ENCODE measurements at regions not wholly inside any gene's neighbourhood (a gene's known extent, or its start where the extent isn't known, plus 50 kb on each side); places are given as distances from the start of the nearest gene placed in this dataset.

DNA sequence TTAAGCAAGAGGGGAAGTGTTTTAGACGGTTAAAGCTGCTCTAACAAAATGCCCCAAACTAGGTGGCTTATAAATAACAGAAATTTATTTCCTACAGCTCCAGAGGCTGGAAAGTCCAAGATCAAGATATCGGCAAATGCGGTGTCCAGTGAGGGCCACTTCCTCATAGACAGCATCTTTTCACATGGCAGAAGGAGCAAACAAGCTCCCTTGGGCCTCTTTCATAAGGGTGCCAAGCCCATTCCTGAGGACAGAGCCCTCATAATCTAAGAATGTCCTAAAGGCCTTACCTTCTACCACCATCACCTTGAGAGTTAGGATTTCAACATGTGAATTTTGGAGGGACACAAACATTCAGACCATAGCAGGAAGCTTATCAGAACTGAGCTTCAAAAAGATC is 57.3 kb upstream of the PPP1CB start:
- no peak overlapping the region for H3K4me3 ChIP-seq
- no peak for TF ChIP-seq POLR2A (IDR thresholded peaks at IDR 0.05)
- TF ChIP-seq EP300 (IDR thresholded peaks at IDR 0.05): no peak
- no peak for TF ChIP-seq POLR2AphosphoS5 (IDR thresholded peaks at IDR 0.05)
- no peaks in the 10 kb centered on the region for H3K27me3 ChIP-seq
- peaks cover 0 to 24% (median 21%) of the 10 kb centered on the region in 4 donors for H3K4me1 ChIP-seq
- WGBS, 2 donors: 94 to 95% methylated on average over 3 of the region's 3 CpGs
- peak overlapping the region in 3 of 4 donors; percentile 50 to 58 (median 54) for H3K27ac ChIP-seq
- intact Hi-C loops (cut with DNase I): no loop called here
- DNase-seq: no peak
- H3K9me3 ChIP-seq: no peaks in the 10 kb centered on the region
- no peaks in the 10 kb centered on the region for H3K36me3 ChIP-seq

DNA sequence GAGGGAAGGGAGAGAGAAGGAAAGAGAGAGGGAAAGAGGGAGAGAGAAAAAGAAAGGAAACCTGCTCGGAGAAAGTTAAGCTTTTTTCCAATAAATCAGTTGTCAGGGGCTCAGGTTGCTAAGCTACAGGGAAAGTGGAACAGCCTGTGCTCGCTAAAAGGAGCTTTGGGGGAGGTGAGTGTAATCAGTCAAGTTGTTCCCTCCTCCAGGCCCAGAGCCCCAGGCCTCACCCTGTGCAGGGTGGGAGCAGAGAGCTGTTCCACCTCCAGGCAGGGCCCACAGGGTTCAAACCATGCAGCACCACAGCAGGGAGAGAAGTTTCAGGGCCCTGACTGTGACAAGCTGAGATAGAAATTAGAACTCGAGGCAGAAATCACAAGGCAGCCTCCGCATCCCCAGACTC is 56.4 kb upstream of the PPP1CB start:
- H3K27ac ChIP-seq: peak overlapping the region in 3 of 4 donors; percentile 50 to 58 (median 54)
- no peaks in the 10 kb centered on the region for H3K9me3 ChIP-seq
- no peak overlapping the region for H3K4me3 ChIP-seq
- intact Hi-C loops (cut with DNase I): no loop called here
- DNase-seq: no peak
- TF ChIP-seq POLR2AphosphoS5 (IDR thresholded peaks at IDR 0.05): peak in 2 of 4 donors; percentile 18 to 41
- TF ChIP-seq POLR2A (IDR thresholded peaks at IDR 0.05): no peak
- TF ChIP-seq EP300 (IDR thresholded peaks at IDR 0.05): peak in 2 of 4 donors; percentile 32 to 39
- WGBS, 2 donors: 79 to 81% methylated on average over 4 of the region's 4 CpGs
- no peaks in the 10 kb centered on the region for H3K27me3 ChIP-seq
- H3K4me1 ChIP-seq: peaks cover 0 to 24% (median 21%) of the 10 kb centered on the region in 4 donors
- no peaks in the 10 kb centered on the region for H3K36me3 ChIP-seq

DNA sequence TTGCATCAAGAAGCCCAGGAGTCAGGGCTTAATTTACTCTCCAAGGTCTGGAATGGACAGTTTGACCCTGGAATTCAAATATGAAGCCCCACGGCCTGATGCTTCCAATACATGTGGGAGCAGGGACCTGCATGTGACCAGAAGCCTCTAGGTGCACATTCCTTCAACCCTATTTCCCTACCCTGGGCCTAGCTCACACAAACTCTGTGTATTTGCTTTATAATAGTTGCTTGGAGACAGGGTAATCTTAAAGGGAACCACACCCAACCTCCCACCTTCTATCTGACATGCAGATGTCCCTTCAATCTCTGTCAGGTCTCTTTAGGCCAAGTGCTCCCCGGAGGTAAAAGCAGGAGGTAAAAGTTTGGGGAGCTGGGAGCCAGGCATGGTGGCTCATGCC is 55.4 kb upstream of the PPP1CB start:
- no peak overlapping the region for H3K4me3 ChIP-seq
- WGBS, 2 donors: 31 to 82% methylated on average over 2 of the region's 2 CpGs
- intact Hi-C loops (cut with DNase I): no loop called here
- peaks cover 0 to 24% (median 21%) of the 10 kb centered on the region in 4 donors for H3K4me1 ChIP-seq
- TF ChIP-seq, protein P1, sequence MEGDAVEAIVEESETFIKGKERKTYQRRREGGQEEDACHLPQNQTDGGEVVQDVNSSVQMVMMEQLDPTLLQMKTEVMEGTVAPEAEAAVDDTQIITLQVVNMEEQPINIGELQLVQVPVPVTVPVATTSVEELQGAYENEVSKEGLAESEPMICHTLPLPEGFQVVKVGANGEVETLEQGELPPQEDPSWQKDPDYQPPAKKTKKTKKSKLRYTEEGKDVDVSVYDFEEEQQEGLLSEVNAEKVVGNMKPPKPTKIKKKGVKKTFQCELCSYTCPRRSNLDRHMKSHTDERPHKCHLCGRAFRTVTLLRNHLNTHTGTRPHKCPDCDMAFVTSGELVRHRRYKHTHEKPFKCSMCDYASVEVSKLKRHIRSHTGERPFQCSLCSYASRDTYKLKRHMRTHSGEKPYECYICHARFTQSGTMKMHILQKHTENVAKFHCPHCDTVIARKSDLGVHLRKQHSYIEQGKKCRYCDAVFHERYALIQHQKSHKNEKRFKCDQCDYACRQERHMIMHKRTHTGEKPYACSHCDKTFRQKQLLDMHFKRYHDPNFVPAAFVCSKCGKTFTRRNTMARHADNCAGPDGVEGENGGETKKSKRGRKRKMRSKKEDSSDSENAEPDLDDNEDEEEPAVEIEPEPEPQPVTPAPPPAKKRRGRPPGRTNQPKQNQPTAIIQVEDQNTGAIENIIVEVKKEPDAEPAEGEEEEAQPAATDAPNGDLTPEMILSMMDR (IDR thresholded peaks at IDR 0.05): no peak
- DNase-seq: no peak
- H3K36me3 ChIP-seq: no peaks in the 10 kb centered on the region
- no peak overlapping the region for H3K27ac ChIP-seq
- no peaks in the 10 kb centered on the region for H3K27me3 ChIP-seq
- H3K9me3 ChIP-seq: no peaks in the 10 kb centered on the region

DNA sequence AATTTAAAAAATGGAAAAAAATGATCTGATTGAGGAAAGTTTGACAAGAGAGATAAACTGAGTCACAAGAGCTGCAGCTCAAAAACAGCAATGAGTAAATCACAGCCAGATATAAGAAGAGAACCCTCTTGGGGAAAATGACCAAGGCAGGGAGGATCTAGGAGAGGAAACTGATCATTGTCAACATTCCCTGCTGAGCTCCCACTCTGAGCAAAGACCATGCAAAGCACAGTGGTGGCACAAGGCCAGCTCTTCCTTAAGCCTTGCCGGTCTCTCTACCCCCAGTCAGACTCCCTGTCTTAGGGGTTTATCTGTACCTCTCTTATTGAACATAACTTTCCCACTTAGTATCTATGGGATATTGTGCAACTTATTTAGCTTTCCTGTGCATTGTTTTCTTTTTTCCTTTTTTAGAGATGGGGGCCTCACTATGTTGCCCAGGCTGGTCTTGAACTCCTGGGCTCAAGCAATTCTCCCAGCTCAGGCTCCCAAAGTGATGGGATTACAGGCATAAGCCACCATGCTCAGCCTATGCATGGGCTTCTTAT is 54.0 kb upstream of the PPP1CB start:
- no peak for DNase-seq
- Histone ChIP-seq H3K4me1 (peaks cover 0 to 23% (median 21%) of the 10 kb centered on the region in 4 donors), H3K27me3 (no peaks in the 10 kb centered on the region), H3K27ac (no peak overlapping the region), H3K9me3 (no peaks in the 10 kb centered on the region), H3K36me3 (no peaks in the 10 kb centered on the region), H3K4me3 (no peak overlapping the region)
- intact Hi-C loops (cut with DNase I): no loop called here
- TF ChIP-seq, protein P1 (IDR thresholded peaks at IDR 0.05): no peak
- TF ChIP-seq POLR2AphosphoS5 (IDR thresholded peaks at IDR 0.05) (no peak), EP300 (IDR thresholded peaks at IDR 0.05) (no peak), POLR2A (IDR thresholded peaks at IDR 0.05) (no peak)
- 81 to 88% methylated on average over 1 of the region's 1 CpG for WGBS, 2 donors

DNA sequence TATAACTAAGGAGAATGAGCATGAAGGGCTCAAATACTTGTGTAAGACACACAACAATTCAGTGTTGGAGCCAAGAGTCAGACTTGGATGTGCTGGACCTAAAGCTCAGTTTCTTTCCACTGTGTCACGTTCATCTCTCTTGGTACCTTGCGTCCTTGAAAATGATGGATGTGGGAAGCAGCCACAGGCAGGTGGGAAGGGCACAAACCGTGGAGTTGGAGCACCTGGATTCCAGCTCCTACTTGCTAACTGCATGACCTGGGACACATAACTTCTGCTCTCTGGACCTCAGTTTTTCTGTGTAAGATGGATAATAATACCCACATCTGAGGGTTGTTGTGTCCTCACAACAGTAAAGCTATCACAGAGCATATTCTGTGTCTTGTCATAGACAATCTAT is 53.1 kb upstream of the PPP1CB start:
- Histone ChIP-seq H3K36me3 (no peaks in the 10 kb centered on the region), H3K4me3 (no peak overlapping the region), H3K27ac (no peak overlapping the region), H3K27me3 (no peaks in the 10 kb centered on the region), H3K4me1 (peaks cover 0 to 25% (median 23%) of the 10 kb centered on the region in 4 donors), H3K9me3 (no peaks in the 10 kb centered on the region)
- 88 to 90% methylated on average over 3 of the region's 3 CpGs for WGBS, 2 donors
- intact Hi-C loops (cut with DNase I): no loop called here
- no peak for TF ChIP-seq POLR2A (IDR thresholded peaks at IDR 0.05)
- TF ChIP-seq, protein P1 (IDR thresholded peaks at IDR 0.05): no peak
- no peak for TF ChIP-seq POLR2AphosphoS5 (IDR thresholded peaks at IDR 0.05)
- TF ChIP-seq EP300 (IDR thresholded peaks at IDR 0.05): no peak
- DNase-seq: no peak

Measured in sigmoid colon (tissue), 6 donors.